K562 (cell line): ENCODE measurements at regions not wholly inside any gene's neighbourhood (a gene's known extent, or its start where the extent isn't known, plus 50 kb on each side); places are given as distances from the start of the nearest gene placed in this dataset.
A peak's percentile ranks its signal among the peaks of the same experiment; 100 is the strongest.

ENCODE experiments used
- ATAC-seq: fragments of 200-7000 bp; cut with Tn5 transposase; 3 replicates; pipeline ENCODE4 v1.9.1; 2020; ENCODE audit warnings: moderate library complexity
- BruUV-seq: library from RNA; stranded (reverse); fragments of 400-500 nt; replicated peaks from 2 replicates; lab custom pipeline; 2021; lab: Mats Ljungman, UMichigan
- CTCF ChIA-PET: fragments of 300-600 bp; formaldehyde crosslinking; extraction: SDS; loops from one replicate; lab custom pipeline; 2021; ENCODE audit warnings: low intra/inter-chr PET ratio; lab: Yijun Ruan, JAX
- POLR2A ChIA-PET: fragments of 300-600, 350-650 bp; sonication (Branson Sonifier 250); formaldehyde crosslinking; extraction: SDS; loops from one replicate; lab custom pipeline; 2021; ENCODE audit warnings: antibody characterized with exemption, inconsistent platforms; lab: Yijun Ruan, JAX
- DNase-seq, 4 experiments: peaks; one replicate each; pipeline versions ENCODE4 v3.0.0 to v3.0.0-alpha.2; 2011 to 2018; ENCODE audit warnings: low spot score in 3 of 4, mixed read lengths in 3 of 4; ENCODE audit errors: extremely low read depth in 1 of 4
- FAIRE-seq: peaks from 2 replicates; lab custom pipeline; 2011; peaks lifted over from hg19 to GRCh38; lab: Jason Lieb, UNC
- H2AFZ ChIP-seq: 2 replicates; pipeline ENCODE4 v1.6.0; 2011; ENCODE audit warnings: low read depth, low read length, control low read depth, inconsistent platforms
- H3K27ac ChIP-seq: fragments of 200-600 bp; 3 replicates; pipeline ENCODE4 v1.8.0; 2011; ENCODE audit warnings: low read depth, mild to moderate bottlenecking, control low read depth, inconsistent platforms, low read length, moderate library complexity, mixed read lengths; ENCODE audit errors: extremely low read depth
- H3K27me3 ChIP-seq, 2 experiments: fragments of 300-600 bp in 1 of 2; 2 replicates in 1 of 2; 3 replicates in 1 of 2; pipeline versions ENCODE4 v1.6.0 to v1.8.0; 2011; ENCODE audit warnings: inconsistent platforms in 2 of 2, low read length in 2 of 2, mild to moderate bottlenecking in 1 of 2, mixed read lengths in 1 of 2, moderate library complexity in 1 of 2; ENCODE audit not compliant: control insufficient read depth in 2 of 2, insufficient read depth in 2 of 2
- H3K36me3 ChIP-seq: fragments of 300-600 bp; 3 replicates; pipeline ENCODE4 v1.8.0; 2011; ENCODE audit warnings: mild to moderate bottlenecking, low read length, inconsistent platforms; ENCODE audit not compliant: control insufficient read depth, insufficient read depth
- H3K4me1 ChIP-seq, 2 experiments: fragments of 200-600 bp in 1 of 2; replicated peaks in 1 of 2; 2 replicates in 1 of 2; 3 replicates in 1 of 2; pipeline versions ENCODE4 v1.5.1 to v1.8.0; 2011; ENCODE audit warnings: inconsistent platforms in 2 of 2, low read length in 2 of 2, mild to moderate bottlenecking in 1 of 2, mixed read lengths in 1 of 2, moderate library complexity in 1 of 2; ENCODE audit not compliant: control insufficient read depth in 2 of 2, insufficient read depth in 2 of 2
- H3K4me2 ChIP-seq: 2 replicates; pipeline ENCODE4 v1.6.1; 2011; ENCODE audit warnings: low read length, control low read depth, inconsistent platforms, mixed read lengths; ENCODE audit not compliant: insufficient read depth
- H3K4me3 ChIP-seq: fragments of 200-600 bp; sonication (generic), shearing (Covaris generic); 2 replicates; pipeline ENCODE4 v1.5.1; 2016; ENCODE audit warnings: control low read depth, inconsistent platforms
- H3K79me2 ChIP-seq: fragments of 200-600 bp; 3 replicates; pipeline ENCODE4 v1.8.0; 2011; ENCODE audit warnings: low read length, inconsistent platforms; ENCODE audit not compliant: control insufficient read depth, insufficient read depth
- H3K9ac ChIP-seq, 2 experiments: 2 replicates each; pipeline versions ENCODE4 v1.6.0 to v1.6.1; 2011; ENCODE audit warnings: low read depth in 2 of 2, low read length in 2 of 2, control low read depth in 1 of 2, inconsistent platforms in 1 of 2, mild to moderate bottlenecking in 1 of 2, mixed read lengths in 1 of 2; ENCODE audit not compliant: insufficient read depth in 1 of 2
- H3K9me1 ChIP-seq: one replicate; pipeline ENCODE4 v1.6.0; 2011; ENCODE audit warnings: inconsistent platforms, mild to moderate bottlenecking, low read length, moderate library complexity; ENCODE audit not compliant: control insufficient read depth, insufficient read depth
- H3K9me3 ChIP-seq: replicated peaks from 2 replicates; pipeline ENCODE4 v1.5.1; 2011; ENCODE audit warnings: low read depth, low read length, inconsistent platforms; ENCODE audit not compliant: control insufficient read depth, insufficient read depth
- H4K20me1 ChIP-seq: replicated peaks from 2 replicates; pipeline ENCODE4 v1.6.1; 2011; ENCODE audit warnings: low read length, inconsistent platforms, mixed read lengths; ENCODE audit not compliant: control insufficient read depth, insufficient read depth
- CTCF ChIP-seq, 3 experiments: IDR thresholded peaks in 2 of 3; conservative IDR thresholded peaks in 1 of 3; 2 replicates each; pipeline ENCODE4 v1.5.1; 2011 to 2012; ENCODE audit warnings: low read length in 3 of 3, mild to moderate bottlenecking in 3 of 3, control low read depth in 2 of 3, improper control_type of control experiment in 1 of 3, inconsistent platforms in 1 of 3, low read depth in 1 of 3, mixed read lengths in 1 of 3, moderate library complexity in 1 of 3; ENCODE audit not compliant: insufficient read depth in 2 of 3
- MLX ChIP-seq, 2 experiments: fragments of 450-650 bp in 1 of 2; sonication (generic) in 1 of 2; formaldehyde crosslinking; conservative IDR thresholded peaks; 2 replicates each; pipeline versions ENCODE4 v1.4.0 to v1.8.1; 2020 to 2022; ENCODE audit warnings: mild to moderate bottlenecking in 1 of 2, missing genetic modification reagents in 1 of 2
- RAD21 ChIP-seq, 2 experiments: fragments of 250-450 bp in 1 of 2; fragments of 450-650 bp in 1 of 2; sonication (Bioruptor Pico) in 1 of 2; formaldehyde crosslinking in 1 of 2; IDR thresholded peaks in 1 of 2; conservative IDR thresholded peaks in 1 of 2; 2 replicates each; pipeline versions ENCODE4 v1.4.0 to v1.8.0; 2020 to 2022; ENCODE audit warnings: mild to moderate bottlenecking in 2 of 2, moderate library complexity in 1 of 2
- REST ChIP-seq, 2 experiments: fragments of 450-650 bp; formaldehyde crosslinking in 1 of 2; IDR thresholded peaks; 2 replicates each; pipeline versions ENCODE4 v1.4.0 to v1.6.1; 2014 to 2020; ENCODE audit warnings: mild to moderate bottlenecking in 2 of 2, borderline replicate concordance in 1 of 2, low read depth in 1 of 2
- WGBS: fragments of 100-300 bp; shearing (Covaris generic); methylation state at CpG from one replicate; pipeline ENCODE4 v1.1.6; 2016; ENCODE audit warnings: low coverage, mixed read lengths; ENCODE audit not compliant: insufficient coverage; ENCODE audit errors: missing lambda C conversion rate; 5-methylcytosine and 5-hydroxymethylcytosine counted together
- in situ Hi-C: fragments of 300-500 bp; cut with MboI; formaldehyde crosslinking; loops from 4 replicates; pipeline ENCODE4 v1.15.0; 2018; ENCODE audit warnings: inconsistent platforms, mixed read lengths
- intact Hi-C: fragments of 100-400 bp; cut with micrococcal nuclease; formaldehyde crosslinking; loops from 2 replicates; pipeline ENCODE4 v1.14.2; 2022

- DNase-seq: no peak
- intact Hi-C loops (loop anchor here (1.0 to 10.0 kb wide), 3 partner anchors 91 to 357 kb away; no protein-coding TSS in a partner anchor), in situ Hi-C loops (no loop called here)
- Histone ChIP-seq H4K20me1 (no peaks in the 10 kb centered on the region), H3K4me3 (no peak overlapping the region), H3K9ac (no peak overlapping the region), H3K27ac (no peak overlapping the region), H3K4me1 (no peaks in the 10 kb centered on the region), H3K4me2 (no peak overlapping the region), H2AFZ (no peak overlapping the region), H3K9me3 (no peaks in the 10 kb centered on the region), H3K79me2 (no peaks in the 10 kb centered on the region), H3K27me3 (no peaks in the 10 kb centered on the region), H3K36me3 (no peaks in the 10 kb centered on the region), H3K9me1 (no peaks in the 10 kb centered on the region)
- no peak for FAIRE-seq
- WGBS: 0% methylated on average over 1 of the region's 1 CpG
- CTCF ChIA-PET: interaction anchor here (2.0 kb wide), 1 partner anchor 91 kb away, joined by 7 read pairs; no protein-coding TSS in a partner anchor
- POLR2A ChIA-PET: no interaction called here
- ATAC-seq: no peak
- no TSS peak for BruUV-seq
- TF ChIP-seq MLX (CRISPR knock-in tag; conservative IDR thresholded peaks at IDR 0.05) (no peak), RAD21 (CRISPR knock-in tag; conservative IDR thresholded peaks at IDR 0.05 in 1 of 2, IDR thresholded peaks at IDR 0.05 in 1 of 2) (peak in 1 of 2 experiments; percentile 56; a peak in 3 of 4 replicates), REST (IDR thresholded peaks at IDR 0.05; ENCODE audit: borderline replicate concordance) (peak; percentile 23; the same call in 1 of the 2 replicates), REST (CRISPR knock-in tag; IDR thresholded peaks at IDR 0.05; ENCODE audit: low read depth) (no peak), CTCF (IDR thresholded peaks at IDR 0.05 in 2 of 3, conservative IDR thresholded peaks at IDR 0.05 in 1 of 3; ENCODE audit: insufficient read depth in 2 of 3, low read depth in 1 of 3, low read length in 3 of 3) (peak; percentile 30 to 37 (median 35); a peak in 2 of 6 replicates)
Measured at GRCh38 chr9:88041447-88041846, 67.1 kb upstream of the CDK20 start.
